ENCODE measurements at regions not wholly inside any gene's neighbourhood (a gene's known extent, or its start where the extent isn't known, plus 50 kb on each side); places are given as distances from the start of the nearest gene placed in this dataset.
"Not testable (repeated sequence)": the region's sequence is repeated elsewhere in the genome, so short reads cannot be mapped to it uniquely, and the experiment has no call there.

DNA sequence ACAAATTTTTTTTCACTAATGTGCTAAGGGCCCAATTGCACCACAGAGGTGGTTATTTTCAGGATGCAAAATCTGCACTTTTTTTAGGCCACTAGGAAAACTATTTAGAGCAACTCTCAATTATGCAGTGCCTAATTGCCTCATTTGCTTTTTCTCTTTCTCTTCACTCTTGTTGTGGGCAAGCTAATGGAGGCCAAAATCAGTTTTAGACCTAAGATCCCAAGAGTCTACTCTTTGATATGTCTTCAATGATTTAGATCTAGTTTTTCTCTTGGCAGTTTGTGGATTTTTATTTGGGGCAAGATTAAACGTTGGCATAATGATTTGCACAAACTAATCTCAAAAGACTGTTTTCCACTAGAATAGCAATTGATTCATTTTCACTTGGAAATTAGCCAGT lies 1996.9 kb downstream of the LRRC4C start:
- DNase-seq, result no peak

DNA sequence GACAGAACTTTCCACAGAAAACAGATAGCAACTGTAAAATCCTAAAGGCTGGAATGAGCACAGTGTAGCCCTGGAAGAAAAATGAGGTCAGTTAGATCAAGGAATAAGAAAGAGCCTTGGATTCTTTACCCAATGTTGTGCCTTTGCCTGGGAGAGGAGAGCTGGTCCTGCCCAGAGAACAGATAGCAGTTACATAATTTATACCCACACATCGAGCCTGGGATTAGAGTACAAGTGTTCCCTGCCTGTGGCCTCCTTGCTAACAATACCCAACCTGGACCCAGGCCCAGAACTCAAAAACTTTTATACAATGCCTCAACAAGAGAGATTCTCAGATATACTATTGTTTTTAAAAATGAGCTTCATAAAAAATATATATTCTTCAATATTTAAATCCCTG lies 1998.4 kb downstream of the LRRC4C start:
- DNase-seq, result no peak

DNA sequence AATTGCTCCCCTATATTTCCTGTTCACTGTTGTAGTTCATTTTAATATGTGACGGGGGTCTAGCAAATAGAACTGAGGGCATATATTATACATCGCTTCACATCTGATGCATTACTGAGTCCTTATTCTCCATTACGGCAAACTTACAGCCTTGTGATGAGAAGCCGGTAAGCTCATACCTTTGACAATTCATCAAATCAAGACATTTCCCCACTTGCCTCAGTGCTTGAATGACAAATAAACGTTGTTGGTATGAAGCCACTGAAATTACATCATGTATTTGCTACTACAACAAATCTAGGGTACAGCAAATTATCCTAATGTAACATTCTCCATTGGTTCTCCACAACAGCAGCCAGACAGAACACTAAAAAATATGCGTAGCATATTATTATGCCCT lies 1999.8 kb downstream of the LRRC4C start:
- DNase-seq, result no peak

DNA sequence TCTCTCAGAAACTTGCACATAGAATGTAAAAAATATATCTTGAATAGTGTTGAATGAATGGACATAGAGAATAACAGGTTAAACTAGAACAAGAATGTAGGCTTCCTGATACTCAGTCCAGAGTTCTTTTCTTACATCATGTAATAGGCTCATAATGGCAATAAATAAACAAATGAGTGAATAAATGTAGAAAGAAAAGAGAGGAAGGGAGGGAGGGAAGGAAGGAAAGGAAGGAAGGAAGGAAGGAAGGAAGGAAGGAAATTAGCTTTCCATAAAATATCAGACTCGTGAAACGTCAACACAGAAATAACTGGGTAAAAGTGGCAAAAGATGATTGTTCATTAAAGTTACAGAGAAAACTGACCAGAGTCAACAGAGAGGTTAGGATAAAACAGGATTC lies 2001.0 kb downstream of the LRRC4C start:
- no peak for DNase-seq

DNA sequence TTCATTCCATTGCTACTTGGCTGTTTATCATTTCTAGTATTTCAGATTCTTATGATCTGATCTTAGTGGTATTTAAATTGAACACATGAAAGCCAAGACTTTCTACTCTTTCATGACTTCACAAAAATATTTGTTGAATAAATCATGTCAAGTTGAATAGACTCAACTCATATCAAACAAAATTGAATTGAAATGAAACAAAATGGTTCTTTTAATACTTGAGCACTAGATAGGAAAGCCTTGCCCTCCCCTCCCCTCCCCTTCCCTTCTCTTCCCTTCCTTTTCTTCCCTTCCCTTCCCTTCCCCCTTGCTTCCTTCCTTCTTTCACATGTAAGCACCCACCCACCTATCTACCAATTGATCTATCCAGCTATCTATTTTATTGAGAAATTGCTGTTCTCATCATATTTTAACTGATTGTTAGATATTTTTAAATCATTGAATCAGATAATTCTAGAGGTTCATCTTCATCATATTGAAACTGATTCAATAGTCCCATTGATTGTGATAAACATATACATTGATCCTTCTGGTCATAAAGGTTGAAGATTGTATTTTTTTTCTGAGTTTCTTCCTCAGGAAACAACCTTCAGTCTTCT lies 2015.9 kb downstream of the LRRC4C start:
- no peak for DNase-seq

DNA sequence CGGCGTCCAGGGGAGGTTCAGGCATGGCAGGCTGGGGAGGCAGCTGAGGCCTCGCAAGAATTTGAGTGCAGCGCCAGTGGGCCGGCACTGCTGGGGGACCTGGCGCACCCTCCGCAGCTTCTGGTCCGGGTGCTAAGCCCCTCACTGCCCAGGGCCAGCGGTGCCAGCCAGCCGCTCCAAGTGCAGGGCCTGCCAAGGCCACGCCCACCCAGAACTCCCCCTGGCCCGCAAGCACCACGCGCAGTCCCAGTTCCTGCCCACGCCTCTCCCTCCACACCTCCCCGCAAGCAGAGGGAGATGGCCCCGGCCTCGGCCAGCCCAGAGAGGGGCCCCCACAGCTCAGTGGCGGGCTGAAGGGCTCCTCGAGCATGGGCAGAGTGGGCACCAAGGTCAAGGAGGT lies 2017.3 kb downstream of the LRRC4C start:
- DNase-seq, result no peak

DNA sequence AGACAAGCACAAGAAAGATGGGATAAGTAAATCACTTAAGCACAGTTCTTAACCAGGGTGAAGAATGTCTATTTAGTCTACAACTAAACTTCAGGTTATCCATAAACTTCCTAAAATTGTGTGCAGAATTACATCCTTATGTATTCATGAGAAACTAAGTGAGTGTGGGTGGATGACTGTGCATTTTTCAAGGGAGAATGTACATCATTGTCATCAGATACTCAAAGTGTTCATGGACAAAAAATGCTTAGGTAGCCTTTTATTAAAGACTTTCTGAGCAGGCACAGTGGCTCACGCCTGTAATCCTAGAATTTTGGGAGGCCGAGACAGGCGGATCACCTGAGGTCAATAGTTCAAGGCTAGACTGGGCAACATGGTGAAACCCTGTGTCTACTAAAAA lies 2023.8 kb downstream of the LRRC4C start:
- no peak for DNase-seq

DNA sequence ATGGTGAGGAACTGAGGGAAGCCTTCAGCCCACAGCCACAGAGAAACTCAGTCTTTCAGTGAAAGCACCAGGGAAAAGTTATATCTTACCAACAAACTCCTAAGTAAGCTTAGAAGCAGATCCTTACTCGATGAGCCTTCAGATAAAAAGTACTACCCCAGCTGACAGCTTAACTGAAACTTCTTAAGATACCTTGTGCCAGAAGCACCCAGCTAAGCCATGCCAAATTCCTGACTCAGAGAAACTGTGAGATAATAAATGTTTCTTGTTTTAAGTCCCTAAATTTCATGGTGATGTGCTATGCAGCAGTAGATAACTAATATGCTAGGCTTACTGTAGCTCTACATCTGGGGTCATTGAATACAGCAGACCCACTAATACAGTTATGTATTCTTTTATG lies 2025.0 kb downstream of the LRRC4C start:
- no peak for DNase-seq

DNA sequence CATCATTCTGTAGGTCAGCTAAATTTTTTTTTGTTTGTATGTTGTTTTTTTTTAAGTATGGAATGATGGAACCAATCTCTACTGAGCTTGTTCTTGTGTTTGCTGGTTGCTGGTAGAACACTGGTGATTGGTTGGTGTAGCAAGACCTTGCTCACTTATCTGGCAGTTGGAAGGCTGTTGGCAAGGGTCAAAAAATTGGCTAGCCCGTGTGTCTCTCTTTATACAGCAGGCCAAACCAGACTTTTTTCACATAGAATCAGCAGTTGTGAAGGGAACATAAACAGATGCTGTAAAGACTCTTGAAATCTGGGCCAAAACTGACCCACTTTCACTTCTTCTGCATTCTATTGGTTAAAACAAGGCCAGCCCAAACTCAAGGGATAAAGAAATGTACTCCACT lies 2026.5 kb downstream of the LRRC4C start:
- no peak for DNase-seq

DNA sequence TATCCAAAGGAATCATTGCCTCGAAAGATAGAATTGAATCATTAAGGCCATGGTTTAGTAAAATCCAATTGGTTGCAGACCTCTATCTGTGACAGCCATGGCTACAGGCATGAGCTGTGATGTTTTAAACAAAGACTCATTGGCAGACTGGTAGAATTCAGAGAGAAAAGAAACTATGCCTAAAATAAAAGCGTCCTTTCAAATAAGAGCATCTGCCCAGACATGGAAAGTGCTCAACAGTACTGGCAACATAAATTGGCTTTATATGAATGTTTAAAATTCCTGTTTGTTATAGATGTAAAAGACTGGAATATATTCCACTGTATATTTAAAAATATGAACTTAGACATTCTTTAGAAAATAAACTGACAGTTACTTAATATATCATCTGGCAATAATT lies 2034.2 kb downstream of the LRRC4C start:
- no peak for DNase-seq

DNA sequence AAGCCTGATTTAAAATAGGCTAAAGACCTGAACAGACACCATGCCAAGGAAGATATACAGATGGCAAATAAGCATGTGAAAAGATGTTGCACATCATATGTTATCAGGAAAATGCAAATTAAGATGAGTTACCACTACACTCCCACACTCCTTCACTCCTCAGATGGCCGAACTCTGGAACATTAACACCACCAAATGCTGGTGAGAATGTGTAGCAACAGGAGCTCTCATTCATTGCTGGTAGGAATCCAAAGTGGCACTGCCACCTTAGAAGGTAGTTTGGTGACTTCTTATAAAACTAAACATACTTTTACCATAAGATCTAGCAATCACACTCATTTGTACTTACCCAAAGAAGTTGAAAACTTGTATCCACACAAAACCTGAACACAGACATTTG lies 2047.3 kb downstream of the LRRC4C start:
- no peak for DNase-seq

DNA sequence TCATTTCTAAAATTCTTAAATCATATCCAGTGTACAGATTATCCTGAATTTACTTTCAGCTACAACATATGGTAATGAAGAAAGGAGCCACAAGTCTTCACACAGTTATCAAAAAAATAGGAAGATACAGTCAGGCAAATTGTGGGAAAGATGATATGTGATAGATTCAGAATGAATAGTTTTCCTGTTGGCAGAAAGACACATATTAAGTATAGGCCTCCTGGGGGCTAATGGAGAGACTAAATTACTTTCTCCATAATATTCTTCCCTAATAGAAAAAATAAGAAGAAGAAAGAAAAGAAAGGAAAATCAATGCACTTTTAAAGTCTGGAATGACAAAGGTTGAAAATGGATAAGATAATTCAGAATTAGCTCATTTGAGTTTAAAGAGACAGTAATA lies 2073.5 kb downstream of the LRRC4C start:
- DNase-seq, result no peak

DNA sequence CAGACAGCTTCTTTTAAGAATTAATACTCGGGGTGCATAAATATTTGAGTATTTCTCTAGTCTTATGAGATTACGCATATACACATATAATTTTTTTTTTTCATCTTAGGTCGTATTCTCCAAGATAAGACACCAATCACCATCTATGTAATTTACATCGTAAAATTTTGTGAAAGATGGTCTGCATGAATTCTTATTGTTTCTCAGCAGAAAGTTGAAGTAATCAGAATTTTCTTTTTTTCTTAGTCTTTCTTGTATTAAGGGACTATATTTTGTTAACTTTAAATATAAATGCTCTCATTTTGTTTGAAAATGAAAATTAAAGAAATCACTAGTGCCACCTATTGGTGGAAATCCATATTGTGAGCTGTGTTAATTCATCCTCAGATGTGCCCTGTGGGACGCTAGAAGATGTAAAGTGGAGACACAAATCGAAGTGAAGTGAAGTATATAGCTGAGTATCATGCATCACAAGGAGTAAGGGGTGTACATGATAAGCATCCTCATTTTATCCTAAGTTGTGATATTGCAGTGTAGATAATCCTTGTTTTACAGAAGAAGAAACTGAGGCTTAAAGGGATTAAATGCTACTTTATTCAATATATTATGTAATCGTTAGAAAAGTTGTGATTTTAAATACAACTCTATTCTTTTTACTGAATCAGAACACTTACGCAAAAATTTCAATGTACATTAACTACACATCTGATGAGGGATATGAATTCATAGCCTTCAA lies 2084.3 kb downstream of the LRRC4C start:
- DNase-seq, result peak in 1 of 2 donors; percentile 56

DNA sequence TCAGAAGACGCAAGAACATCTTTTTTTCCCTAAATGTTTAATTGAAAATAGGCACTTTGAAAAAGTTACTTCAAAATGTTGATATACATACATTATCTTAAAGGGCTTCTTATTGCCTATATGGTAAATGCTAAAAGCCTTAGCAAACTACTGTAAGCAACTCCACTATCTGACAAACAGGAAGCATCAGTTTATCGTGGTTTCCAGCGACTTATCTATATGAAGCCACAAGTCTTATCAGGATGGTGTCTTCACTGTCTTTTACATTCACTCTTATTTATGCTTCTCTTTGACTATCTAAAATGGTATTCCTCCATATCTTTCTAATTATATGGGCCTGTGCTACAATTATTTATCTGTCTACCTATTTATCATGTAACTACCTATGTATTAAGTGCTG lies 2091.9 kb downstream of the LRRC4C start:
- DNase-seq, result peak in 1 of 2 donors; percentile 27

DNA sequence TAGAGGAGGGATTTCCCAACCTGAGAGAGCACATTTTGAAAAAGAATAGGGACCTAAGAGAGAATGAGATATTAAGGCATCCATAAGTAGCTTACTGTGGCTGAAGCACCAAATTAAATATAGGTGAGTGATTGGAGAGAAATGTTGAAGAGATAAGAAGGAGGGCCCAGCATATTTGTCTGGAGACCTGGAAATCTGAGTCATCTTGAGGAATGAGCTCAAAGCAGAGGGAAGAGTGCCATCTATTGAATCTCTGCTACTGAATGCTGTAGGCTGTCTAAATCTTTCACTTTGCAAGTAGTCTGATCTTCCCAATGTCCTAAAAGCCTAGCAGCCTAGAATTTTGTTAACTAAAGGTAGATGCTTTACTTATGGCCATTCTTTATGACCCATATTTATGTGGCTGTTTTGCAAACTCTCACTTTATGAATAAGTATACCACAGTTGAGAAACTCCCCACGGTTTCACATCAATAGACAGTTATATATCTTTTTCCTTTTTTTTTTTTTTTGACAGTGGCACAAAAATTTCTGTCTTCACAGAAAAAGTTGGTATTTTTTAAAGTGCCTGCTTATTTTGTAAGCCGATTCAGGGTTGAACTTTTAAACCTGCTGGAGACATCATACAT lies 2093.5 kb downstream of the LRRC4C start:
- DNase-seq, result no peak

DNA sequence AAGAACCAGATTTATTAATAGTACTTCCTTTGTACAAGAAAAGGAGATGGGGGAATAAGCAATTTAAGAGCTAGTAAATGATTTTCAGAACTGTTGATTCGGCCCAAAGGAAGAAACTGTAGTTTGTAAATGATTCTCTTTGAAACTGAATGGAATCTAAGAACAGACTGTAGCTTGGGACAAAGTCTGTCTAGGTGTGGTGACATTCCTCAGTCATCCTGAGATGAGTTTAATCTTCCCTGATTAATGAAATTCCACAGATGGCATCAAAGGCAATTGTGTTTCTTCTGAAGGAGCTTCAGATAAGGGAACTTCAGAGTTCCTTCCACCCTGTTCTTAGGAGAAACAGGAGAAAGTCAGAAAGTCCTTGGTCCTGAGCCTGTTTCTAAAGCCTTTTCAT lies 2095.9 kb downstream of the LRRC4C start:
- DNase-seq, result no peak

DNA sequence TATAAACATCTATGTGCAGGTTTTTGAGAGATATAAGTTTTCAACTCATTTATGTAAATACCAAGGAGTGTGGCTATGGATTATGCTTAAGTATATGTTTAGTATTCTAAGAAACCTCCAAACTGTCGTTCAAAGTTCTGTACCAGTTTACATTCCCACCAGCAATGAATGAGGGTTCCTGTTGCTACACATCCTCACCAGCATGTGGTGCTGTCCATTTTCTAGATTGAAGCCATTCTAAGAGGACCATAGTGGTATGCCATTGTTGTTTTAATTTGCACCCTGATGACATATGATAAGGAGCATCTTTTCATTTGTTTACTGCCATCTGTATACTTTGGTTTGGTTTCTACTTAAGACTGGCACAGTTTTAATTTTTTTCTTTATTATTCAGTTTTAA lies 2097.9 kb downstream of the LRRC4C start:
- DNase-seq, result no peak

DNA sequence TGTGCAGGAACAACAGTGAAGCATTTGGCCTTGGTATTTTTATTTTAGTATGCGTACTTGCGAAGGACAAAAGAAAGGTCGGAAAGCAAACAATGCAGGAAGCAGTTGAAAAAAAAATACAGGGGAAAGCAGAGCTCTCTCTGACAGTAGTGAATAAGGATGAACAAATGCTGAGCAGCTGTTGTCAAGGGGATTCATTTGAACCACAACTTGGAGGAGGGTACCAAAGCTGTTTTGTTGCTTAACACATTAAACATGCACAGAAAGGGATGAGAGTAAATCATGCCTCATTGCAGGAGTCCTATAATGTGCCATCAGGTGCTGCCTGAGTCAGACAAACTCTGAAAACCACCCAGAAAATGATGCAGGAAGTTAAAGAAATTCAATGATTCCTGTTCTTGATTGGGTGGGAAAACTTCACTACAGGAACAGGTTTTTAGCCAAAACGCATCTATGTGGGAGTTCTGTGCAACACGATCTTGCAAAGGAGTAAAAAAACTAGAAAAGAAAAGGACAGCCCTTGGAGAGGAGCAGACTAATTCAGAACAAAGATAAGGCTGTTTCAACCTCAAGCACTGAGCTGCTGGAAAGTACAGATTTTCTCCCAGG lies 2113.5 kb downstream of the LRRC4C start:
- no peak for DNase-seq

DNA sequence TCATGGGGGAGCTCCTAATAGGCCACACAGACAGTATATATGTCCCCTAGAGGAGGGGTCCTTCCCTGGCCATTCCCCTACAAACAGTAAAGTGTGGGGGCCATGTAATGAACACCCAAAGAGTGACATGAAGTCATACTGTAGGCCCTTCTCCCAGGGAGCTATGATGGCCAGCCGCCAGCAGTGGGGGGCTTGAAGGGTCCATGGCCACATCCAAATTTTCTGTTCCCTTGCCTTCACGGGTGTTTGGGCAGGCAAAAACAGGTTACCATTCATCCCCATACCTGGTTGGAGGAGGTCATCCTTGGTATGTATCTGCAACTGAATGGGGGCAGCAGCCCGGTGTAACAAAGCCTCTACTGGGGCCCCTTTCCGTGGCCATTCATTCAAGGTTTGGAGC lies 2118.0 kb downstream of the LRRC4C start:
- no peak for DNase-seq

DNA sequence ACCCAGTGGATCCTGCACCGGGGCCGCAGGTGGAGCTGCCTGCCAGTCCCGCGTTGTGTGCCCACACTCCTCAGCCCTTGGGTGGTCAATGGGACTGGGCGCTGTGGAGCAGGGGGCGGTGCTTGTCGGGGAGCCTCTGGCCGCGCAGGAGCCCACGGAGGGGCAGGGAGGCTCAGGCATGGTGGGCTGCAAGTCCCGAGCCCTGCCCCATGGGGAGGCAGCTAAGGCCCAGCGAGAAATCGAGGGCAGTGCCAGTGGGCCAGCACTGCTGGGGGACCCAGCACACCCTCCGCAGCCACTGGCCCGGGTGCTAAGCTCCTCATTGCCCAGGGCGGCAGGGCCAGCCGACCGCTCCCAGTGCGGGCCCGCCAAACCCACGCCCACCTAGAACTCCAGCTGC lies 2126.4 kb downstream of the LRRC4C start:
- not testable (repeated sequence) for DNase-seq

DNA sequence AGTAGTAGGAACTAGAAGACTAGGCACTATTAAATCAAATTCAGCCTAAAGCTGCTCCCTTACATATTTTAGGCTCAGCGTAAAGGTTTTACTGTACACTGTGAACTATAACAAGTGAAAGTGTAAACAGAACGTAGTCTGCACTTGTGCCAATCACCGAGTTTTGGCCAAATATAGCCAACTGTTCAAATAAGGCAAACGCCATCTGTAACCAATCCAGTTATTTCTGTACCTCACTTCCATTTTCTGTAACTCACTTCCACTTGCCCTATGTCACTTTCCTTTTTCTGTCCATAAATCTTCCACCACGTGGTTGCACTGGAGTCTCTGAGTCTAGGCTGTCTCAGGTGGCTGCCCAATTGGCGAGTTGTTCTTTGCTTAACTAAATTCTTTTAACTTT lies 2132.2 kb downstream of the LRRC4C start:
- no peak for DNase-seq

DNA sequence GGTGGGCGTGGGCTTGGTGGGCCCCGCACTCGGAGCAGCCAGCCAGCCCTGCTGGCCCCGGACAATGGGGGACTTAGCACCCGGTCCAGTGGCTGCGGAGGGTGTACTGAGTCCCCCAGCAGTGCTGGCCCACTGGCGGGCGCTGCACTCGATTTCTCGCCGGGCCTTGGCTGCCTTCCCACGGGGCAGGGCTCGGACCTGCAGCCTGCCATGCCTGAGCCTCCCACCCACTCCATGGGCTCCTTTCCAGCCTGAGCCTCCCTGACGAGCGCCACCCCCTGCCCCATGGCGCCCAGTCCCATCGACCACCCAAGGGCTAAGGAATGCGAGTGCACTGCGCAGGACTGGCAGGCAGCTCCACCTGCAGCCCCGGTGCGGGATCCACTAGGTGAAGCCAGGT lies 2147.6 kb downstream of the LRRC4C start:
- DNase-seq, result not testable (repeated sequence)

DNA sequence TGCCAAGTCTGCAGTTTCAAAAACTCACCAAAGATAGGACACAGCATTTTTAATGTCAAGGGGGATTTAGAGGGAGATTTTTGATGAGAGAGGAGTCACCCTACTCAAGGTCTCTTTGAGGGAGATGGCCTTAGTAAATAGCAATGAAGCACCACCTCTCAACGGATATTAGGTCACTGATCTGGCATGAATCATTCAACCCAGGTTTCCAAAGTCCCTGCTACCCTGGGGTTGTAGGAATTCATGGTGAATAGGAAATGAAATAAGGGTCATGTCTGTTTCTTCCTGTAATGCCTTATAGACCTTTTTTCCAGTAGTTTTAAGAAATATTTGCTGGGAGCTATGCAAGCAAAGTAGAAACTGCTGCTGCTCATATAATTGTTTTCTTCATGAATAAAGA lies 2154.9 kb downstream of the LRRC4C start:
- DNase-seq, result no peak

DNA sequence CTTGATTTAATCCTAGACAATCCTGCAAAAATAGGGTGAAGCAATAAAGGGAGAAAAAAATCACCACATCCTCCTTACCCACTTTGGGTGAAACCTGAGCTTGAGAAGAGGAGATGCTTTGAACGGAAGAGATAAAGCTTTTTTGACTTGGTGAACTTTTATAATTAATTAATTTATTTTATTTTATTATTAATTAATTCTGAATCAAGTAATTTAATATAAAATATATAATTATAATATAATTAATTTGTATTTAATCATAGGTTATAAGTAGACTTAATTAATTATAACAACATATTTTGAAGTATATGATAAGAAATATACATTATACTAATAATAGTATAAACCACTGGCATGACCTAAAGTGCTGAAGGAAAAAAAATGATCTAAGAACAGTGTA lies 2164.8 kb downstream of the LRRC4C start:
- no peak for DNase-seq
